ENCODE measurements at regions not wholly inside any gene's neighbourhood (a gene's known extent, or its start where the extent isn't known, plus 50 kb on each side); places are given as distances from the start of the nearest gene placed in this dataset.

DNA sequence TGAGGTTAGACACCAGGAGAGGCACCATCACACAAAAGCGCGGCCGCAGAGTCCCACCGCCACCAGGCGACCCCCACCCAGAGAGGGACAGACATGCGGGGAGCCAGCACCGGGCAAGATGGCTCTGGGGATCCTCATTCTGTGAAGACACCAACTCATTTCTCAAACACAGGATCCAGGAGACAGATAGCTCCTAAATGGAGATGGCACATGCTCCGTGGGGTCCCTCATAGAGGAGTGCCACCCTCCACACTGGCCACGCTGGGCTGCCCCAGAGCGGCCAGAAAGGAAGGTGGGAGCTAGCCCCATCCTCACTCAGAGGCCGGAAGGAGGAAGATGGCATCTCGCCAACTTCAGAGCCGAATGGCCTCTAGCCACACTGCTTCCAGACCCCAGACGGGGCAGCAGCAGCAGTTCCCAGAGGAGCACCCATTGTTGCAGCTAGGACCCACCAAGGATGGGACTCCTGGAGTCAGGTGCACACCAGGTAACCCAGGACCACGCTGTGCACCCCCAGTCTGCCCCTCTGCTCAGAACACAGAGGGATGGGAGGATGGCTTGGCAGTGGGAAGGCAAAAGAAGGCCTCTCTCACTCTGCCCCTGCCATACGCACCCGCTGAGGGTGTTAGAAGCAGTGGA is 78.6 kb downstream of the ZIC5 start:
- no peak for DNase-seq

GRCh38 chr13:99892196-99892613 is 79.4 kb downstream of the ZIC5 start:
- DNase-seq, result peak; percentile 28

DNA sequence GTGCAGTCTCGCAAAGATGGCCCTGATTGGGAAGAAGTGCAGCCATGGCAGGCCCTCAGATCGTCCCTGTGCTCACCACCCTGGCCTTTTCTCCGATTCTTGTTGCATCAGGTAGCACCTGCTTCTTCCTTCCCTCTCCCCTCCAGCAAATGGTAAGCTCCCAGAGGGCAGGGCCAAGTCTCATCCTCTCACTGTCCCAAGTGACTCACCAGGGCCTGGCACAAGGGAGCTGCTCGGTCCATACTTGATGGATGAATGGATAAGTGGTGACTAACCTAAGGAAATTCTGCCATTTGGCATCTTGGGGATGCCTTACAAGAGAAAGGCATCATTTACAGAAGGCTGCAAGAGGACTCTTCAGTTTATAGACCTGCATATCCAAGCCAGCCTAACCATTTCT is 84.9 kb downstream of the ZIC5 start:
- no peak for DNase-seq

DNA sequence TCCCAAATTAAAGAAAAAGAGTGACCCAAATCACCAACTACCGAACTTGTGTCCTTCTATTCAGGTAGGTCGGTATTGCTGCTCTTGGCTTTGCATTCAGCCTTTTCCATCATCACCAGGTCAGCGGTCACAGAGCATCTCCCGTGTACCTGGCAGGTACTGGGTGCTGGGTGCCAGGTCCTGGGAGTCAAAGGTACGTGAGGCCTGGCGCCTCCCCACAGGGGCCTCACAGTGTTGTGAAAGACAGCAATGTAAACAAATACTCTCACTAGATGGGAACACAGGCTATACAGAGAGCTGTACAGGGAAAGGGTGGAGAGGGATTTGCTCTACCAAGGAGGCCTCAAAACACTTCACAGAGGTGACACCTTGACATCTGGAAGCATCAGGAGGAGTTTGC is 86.7 kb downstream of the ZIC5 start:
- DNase-seq, result no peak

- no peak for DNase-seq
These were observed 87.8 kb downstream of the ZIC5 start for GRCh38 chr13:99883805-99884204.

- no peak for DNase-seq
These were observed 92.5 kb downstream of the ZIC5 start for GRCh38 chr13:99878921-99879610.

DNA sequence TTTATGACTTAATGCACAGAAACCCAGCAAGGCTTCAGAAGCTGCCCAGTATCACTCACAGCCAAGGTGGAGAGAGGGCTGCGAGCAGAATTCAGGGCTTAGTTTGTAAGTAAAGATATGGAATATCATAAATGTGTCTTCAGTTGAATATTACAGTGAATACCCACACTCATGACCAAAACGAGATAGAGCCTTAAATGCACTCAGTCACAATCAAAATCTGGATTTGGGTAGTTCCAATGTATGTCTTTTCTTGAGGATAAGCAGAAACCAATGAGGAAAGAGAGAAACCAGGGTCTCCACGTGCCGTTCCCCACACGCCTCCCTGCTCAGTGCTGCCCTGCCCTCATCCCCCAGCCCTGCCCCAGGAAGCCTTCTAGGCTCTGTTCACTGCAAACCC is 94.9 kb downstream of the ZIC5 start:
- DNase-seq, result no peak

DNA sequence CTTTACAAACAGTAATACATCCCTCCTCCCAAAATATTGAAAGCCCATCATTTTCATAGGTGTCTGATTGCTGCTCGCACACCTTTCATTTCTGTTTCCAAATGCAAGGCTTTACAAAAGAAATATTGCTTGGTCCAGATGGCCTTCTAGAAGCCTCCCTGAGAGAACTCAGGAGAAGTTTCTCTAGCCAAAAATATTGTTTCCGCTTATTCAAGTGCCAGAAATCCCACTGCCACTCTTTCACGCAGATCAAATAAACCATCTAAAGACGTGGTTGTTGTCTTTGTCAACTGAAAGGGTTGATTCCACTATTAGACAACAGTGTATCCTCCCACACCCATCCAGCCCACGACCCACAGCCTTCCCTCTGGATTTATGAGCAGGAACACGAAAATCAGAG is 96.2 kb downstream of the ZIC5 start:
- DNase-seq, result no peak

DNA sequence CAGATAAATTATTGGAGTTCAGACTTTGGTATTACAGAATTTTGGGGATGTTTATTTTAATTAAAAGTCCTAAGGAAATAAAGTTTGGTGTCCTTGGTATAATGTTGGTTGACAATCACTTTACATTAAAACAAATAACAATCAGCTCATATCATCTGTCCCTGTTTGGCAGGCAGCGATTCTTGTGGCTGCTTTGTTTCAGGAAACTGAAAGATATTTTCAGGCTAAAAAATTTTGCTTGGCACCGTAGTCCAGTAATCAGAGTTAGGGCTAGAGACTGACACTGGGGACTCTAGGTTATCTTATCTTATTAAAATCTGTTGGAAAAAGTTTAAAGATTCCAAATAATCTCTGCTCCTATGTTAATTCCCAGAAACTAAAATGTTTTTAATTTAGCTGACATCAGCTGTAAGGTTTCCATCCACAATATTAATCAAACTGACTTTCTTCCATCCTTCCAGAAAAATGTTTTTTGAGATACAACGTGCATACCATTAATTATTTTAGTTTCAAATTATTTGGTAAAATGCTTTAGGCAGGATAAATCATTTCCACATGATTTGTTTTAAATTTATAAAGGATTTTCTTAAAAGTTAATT is 97.6 kb downstream of the ZIC5 start:
- no peak for DNase-seq

- DNase-seq, result no peak
These were observed 98.4 kb downstream of the ZIC5 start for GRCh38 chr13:99873141-99873540.

- DNase-seq, result no peak
These were observed 100.2 kb downstream of the ZIC5 start for GRCh38 chr13:99871249-99871898.

- no peak for DNase-seq
These were observed 101.0 kb downstream of the ZIC5 start for GRCh38 chr13:99870541-99870940.

- DNase-seq, result no peak
These were observed 101.7 kb downstream of the ZIC5 start for GRCh38 chr13:99869830-99870229.

DNA sequence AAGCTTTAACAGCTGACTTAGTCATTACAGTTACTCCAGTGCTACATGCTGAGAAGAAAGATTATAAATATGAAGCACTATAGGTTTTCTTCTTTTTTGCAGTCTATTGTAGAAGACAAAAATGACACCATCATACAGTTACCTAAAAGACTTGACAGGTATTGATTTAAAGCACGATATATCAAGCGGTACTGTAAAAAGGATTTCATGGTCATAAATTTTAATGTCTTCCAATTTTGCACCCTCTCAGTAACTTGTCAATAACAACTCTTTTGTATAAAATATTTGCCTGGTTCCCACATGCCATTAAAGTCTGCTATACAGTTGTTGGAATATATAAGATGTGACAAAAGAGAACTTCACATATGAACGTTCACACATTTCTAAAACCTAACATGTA is 102.8 kb downstream of the ZIC5 start:
- no peak for DNase-seq

- no peak for DNase-seq
These were observed 103.9 kb downstream of the ZIC5 start for GRCh38 chr13:99867535-99868257.

DNA sequence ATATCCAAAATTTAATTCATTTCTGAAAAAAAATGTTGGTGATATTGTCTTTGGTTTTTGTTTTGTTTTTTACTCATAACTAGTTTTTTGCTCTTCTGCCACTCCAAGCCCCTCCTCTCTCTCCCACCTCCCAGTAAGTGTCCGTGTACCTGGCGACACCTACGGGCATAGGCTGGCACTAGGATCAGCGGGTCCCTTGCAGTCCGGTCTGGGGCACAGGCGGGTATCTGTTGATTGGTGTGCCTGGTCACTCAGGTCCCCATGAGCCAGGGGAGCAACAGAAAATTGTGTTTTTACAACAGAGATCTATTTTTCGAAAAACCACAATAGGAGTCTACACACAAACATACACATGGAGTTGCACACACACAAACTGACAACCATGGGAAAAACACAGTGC is 104.8 kb downstream of the ZIC5 start:
- DNase-seq, result no peak

DNA sequence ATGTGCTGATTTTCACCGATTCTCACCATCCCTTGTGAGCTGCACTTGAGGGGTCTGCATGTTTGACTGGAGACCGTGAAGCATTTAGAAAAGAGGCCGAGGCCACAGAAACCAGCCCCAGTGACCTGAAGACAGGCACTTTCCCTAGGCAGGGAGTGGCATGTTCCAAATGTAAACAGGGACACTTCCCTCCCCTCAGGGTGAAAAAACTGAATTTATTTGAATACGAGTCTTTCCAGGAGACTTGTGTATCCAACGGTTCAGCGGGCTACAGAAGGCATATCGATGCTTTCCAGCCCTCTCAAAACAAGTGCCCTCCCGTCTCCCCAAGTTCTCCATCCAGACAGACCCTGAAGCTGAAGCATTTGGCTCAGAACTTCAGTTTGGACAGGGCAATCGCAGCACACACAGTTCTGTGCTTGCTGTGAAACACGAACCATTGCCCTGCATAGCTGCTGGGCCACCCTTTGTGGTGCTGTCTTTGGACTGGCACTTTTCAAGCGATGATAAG is 106.1 kb downstream of the ZIC5 start:
- no peak for DNase-seq

GRCh38 chr13:99864627-99864990 is 107.0 kb downstream of the ZIC5 start:
- no peak for DNase-seq

DNA sequence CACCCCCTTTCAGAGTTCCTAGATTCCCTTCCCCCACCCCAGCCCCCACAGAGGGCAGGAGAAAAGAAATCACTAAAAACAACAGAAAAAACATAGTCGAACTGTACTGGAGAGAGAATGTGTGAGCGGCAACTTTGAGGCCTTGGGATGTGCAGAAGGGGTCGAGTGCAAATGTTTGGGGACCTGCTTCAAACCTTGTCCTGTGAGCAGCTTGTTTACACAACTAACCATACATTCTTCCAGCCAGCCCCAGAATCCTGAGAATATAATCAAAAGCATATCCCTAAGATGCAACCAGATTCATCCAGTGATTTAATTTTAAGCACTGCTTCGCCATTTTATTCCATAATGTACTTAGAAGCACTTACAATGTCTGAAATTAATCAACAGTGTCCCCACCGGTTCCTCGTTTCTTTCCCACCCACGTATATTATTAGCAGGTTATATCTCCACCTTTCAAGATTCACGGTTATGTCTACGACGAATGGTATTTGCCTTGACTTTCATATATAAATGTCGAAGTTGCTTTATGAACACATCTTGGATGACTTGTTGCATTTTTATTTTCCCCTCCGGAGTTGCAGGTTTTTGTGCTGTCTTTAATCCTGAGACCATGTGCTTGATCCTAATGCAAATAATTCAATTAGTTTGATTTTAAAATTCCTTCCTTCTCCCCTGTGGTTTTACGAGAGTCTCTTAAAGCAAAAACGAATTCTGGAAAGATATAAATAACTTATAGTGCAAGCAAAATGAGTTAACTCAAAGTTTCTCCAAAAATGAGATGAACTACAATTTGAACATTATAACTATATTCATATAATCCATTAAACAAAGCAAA is 107.6 kb downstream of the ZIC5 start:
- no peak for DNase-seq

DNA sequence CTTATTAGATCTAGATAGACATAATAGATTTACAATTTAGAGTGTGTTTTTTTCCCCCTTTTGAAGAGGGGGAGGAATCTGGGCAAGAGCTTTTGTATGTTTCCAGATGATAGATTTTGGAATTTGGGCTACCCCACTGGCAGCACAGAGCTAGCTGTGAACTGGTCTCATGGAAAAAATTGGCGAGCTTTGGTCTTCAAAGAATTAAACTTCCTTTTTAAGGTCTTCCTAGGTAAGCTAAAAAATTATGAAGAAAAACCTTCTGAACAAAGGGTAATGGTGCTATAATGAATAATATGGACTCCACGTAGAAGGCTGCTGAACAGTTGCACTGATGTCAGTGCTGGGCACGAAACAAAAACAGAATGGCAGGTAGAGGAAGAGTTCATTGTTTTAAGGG is 109.3 kb downstream of the ZIC5 start:
- DNase-seq, result no peak

DNA sequence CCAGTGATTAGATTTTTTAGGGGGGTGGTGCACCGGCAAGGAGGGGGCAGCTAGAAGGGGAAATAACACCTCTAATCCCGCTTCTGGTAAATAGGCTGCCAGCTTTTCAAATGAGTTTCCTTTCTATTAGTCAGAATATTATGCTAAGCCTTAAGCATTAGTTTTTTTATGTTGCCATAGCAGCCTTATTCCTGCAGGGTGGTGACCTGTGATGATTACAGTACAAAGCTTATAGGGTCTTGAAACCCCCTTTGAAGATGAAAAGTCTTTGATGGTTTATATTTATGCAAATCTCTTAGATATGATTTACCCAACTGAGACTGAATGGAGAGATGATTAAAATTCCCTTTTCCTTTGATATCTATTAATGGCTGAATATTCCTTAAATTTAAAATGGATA is 109.8 kb downstream of the ZIC5 start:
- no peak for DNase-seq

DNA sequence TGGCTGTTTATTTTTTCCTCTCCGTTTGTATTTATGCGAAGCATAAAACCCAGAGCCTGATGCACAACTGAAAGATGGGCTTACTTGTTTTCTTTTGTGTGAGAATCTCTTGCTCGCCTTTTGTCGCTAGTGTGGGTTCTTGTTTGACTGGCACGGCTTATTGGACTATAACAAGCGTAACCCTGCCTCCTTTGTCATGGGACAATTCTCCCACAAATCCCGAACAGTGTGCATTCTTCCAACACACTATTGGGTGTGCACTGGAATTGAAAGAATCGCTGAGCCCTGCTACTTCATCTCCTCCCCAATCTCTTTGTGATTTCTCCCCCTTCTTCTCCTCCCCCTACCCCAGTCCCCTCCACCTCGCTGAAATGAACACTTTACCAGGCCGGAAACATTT is 110.8 kb downstream of the ZIC5 start:
- DNase-seq, result no peak
